ENCODE measurements at regions not wholly inside any gene's neighbourhood (a gene's known extent, or its start where the extent isn't known, plus 50 kb on each side); places are given as distances from the start of the nearest gene placed in this dataset.

GRCh38 chr3:96677156-96677555 is 137.2 kb upstream of the EPHA6 start:
- DNase-seq (no peak), ATAC-seq (no peak)
- H3K27ac ChIP-seq: no peak overlapping the region
- H3K4me1 ChIP-seq: no peaks in the 10 kb centered on the region
- H3K27me3 ChIP-seq: no peaks in the 10 kb centered on the region
- H3K36me3 ChIP-seq: no peaks in the 10 kb centered on the region
- intact Hi-C loops (cut with DNase I): no loop called here
- H3K9me3 ChIP-seq: peaks cover 0 to 3% of the 10 kb centered on the region in 2 donors
- no peak overlapping the region for H3K4me3 ChIP-seq
- no peak for TF ChIP-seq CTCF (IDR thresholded peaks at IDR 0.05)

- Histone ChIP-seq H3K27me3 (no peaks in the 10 kb centered on the region), H3K4me1 (no peaks in the 10 kb centered on the region), H3K36me3 (no peaks in the 10 kb centered on the region), H3K27ac (no peak overlapping the region), H3K4me3 (no peak overlapping the region), H3K9me3 (peaks cover 0 to 9% of the 10 kb centered on the region in 2 donors)
- ATAC-seq: no peak
- TF ChIP-seq CTCF (IDR thresholded peaks at IDR 0.05): no peak
- no peak for DNase-seq
- intact Hi-C loops (cut with DNase I): no loop called here
Observed at GRCh38 chr3:96678325-96678724, 136.1 kb upstream of the EPHA6 start.

- no peak overlapping the region for H3K27ac ChIP-seq
- H3K4me3 ChIP-seq: no peak overlapping the region
- TF ChIP-seq CTCF (IDR thresholded peaks at IDR 0.05): no peak
- no peaks in the 10 kb centered on the region for H3K27me3 ChIP-seq
- ATAC-seq: no peak
- no peak for DNase-seq
- no peaks in the 10 kb centered on the region for H3K4me1 ChIP-seq
- peaks cover 0 to 44% of the 10 kb centered on the region in 2 donors for H3K9me3 ChIP-seq
- H3K36me3 ChIP-seq: no peaks in the 10 kb centered on the region
- intact Hi-C loops (cut with DNase I): no loop called here
Observed at GRCh38 chr3:96700322-96701315, 113.8 kb upstream of the EPHA6 start.

GRCh38 chr3:96705895-96706294 is 108.5 kb upstream of the EPHA6 start:
- peaks cover 0 to 22% of the 10 kb centered on the region in 2 donors for H3K9me3 ChIP-seq
- H3K27me3 ChIP-seq: no peaks in the 10 kb centered on the region
- ATAC-seq: no peak
- no peaks in the 10 kb centered on the region for H3K36me3 ChIP-seq
- intact Hi-C loops (cut with DNase I): no loop called here
- no peak for DNase-seq
- no peaks in the 10 kb centered on the region for H3K4me1 ChIP-seq
- H3K27ac ChIP-seq: no peak overlapping the region
- no peak for TF ChIP-seq CTCF (IDR thresholded peaks at IDR 0.05)
- H3K4me3 ChIP-seq: no peak overlapping the region

GRCh38 chr3:96706509-96706908 is 107.9 kb upstream of the EPHA6 start:
- no peak for TF ChIP-seq CTCF (IDR thresholded peaks at IDR 0.05)
- H3K36me3 ChIP-seq: no peaks in the 10 kb centered on the region
- no peak for ATAC-seq
- H3K9me3 ChIP-seq: peaks cover 0 to 18% of the 10 kb centered on the region in 2 donors
- intact Hi-C loops (cut with DNase I): no loop called here
- DNase-seq: no peak
- H3K27me3 ChIP-seq: no peaks in the 10 kb centered on the region
- no peak overlapping the region for H3K4me3 ChIP-seq
- no peaks in the 10 kb centered on the region for H3K4me1 ChIP-seq
- H3K27ac ChIP-seq: no peak overlapping the region

Measured in left lung (tissue), 4 donors.